ENCODE measurements at regions not wholly inside any gene's neighbourhood (a gene's known extent, or its start where the extent isn't known, plus 50 kb on each side); places are given as distances from the start of the nearest gene placed in this dataset.

- Histone ChIP-seq H3K36me3 (replicated peaks in 1 of 2) (no peaks in the 10 kb centered on the region), H3K27me3 (no peaks in the 10 kb centered on the region), H3K4me3 (no peak overlapping the region), H3K9me3 (replicated peaks in 1 of 3) (no peaks in the 10 kb centered on the region), H3K27ac (no peak overlapping the region), H3K4me1 (replicated peaks in 1 of 2) (no peaks in the 10 kb centered on the region)
- intact Hi-C loops (cut with DNase I), result no loop called here
- TF ChIP-seq POLR2A (IDR thresholded peaks at IDR 0.05) (no peak), CTCF (IDR thresholded peaks at IDR 0.05) (no peak)
- no peak for DNase-seq
These were observed 242.7 kb upstream of the ARRDC4 start for GRCh38 chr15:97717806-97718205.

- intact Hi-C loops (cut with DNase I), result no loop called here
- TF ChIP-seq POLR2A (IDR thresholded peaks at IDR 0.05) (no peak), CTCF (IDR thresholded peaks at IDR 0.05) (no peak)
- Histone ChIP-seq H3K27ac (no peak overlapping the region), H3K9me3 (replicated peaks in 1 of 3) (no peaks in the 10 kb centered on the region), H3K4me3 (no peak overlapping the region), H3K36me3 (replicated peaks in 1 of 2) (no peaks in the 10 kb centered on the region), H3K4me1 (replicated peaks in 1 of 2) (no peaks in the 10 kb centered on the region), H3K27me3 (no peaks in the 10 kb centered on the region)
- no peak for DNase-seq
These were observed 242.0 kb upstream of the ARRDC4 start for GRCh38 chr15:97718509-97718908.

- intact Hi-C loops (cut with DNase I), result no loop called here
- H3K4me3 ChIP-seq, result no peak overlapping the region
- no peak for DNase-seq
These were observed 231.7 kb upstream of the ARRDC4 start for GRCh38 chr15:97728791-97729190.

GRCh38 chr15:97729270-97729669 lies 231.2 kb upstream of the ARRDC4 start:
- H3K9me3 ChIP-seq (replicated peaks in 1 of 3), result no peaks in the 10 kb centered on the region
- intact Hi-C loops (cut with DNase I), result no loop called here
- WGBS, 4 donors, result 70 to 77% (median 76%) methylated on average over 6 to 7 of the region's 7 CpGs
- no peak for TF ChIP-seq POLR2A (IDR thresholded peaks at IDR 0.05)
- no peak for TF ChIP-seq CTCF (IDR thresholded peaks at IDR 0.05)
- no peak overlapping the region for H3K27ac ChIP-seq
- H3K36me3 ChIP-seq (replicated peaks in 1 of 2), result no peaks in the 10 kb centered on the region
- H3K4me3 ChIP-seq, result no peak overlapping the region
- no peak for DNase-seq
- H3K4me1 ChIP-seq (replicated peaks in 1 of 2), result no peaks in the 10 kb centered on the region
- H3K27me3 ChIP-seq, result no peaks in the 10 kb centered on the region

More at GRCh38 chr15:97728791-97729190, 231.7 kb upstream of the ARRDC4 start:
- no peaks in the 10 kb centered on the region for H3K27me3 ChIP-seq
- H3K36me3 ChIP-seq (replicated peaks in 1 of 2), result no peaks in the 10 kb centered on the region
- 37 to 50% (median 47%) methylated on average over 13 of the region's 13 CpGs for WGBS, 4 donors
- TF ChIP-seq CTCF (IDR thresholded peaks at IDR 0.05), result no peak
- TF ChIP-seq POLR2A (IDR thresholded peaks at IDR 0.05), result no peak
- H3K9me3 ChIP-seq (replicated peaks in 1 of 3), result no peaks in the 10 kb centered on the region
- no peak overlapping the region for H3K27ac ChIP-seq
- no peaks in the 10 kb centered on the region for H3K4me1 ChIP-seq (replicated peaks in 1 of 2)
